Panc1 (cell line): ENCODE measurements at regions not wholly inside any gene's neighbourhood (a gene's known extent, or its start where the extent isn't known, plus 50 kb on each side); places are given as distances from the start of the nearest gene placed in this dataset.

ENCODE experiments used
- ATAC-seq: fragments of 200-7000 bp; cut with Tn5 transposase; 2 replicates; pipeline ENCODE4 v1.9.1; 2020; ENCODE audit warnings: mild to moderate bottlenecking, moderate library complexity
- BruUV-seq: library from RNA; stranded (reverse); fragments of 400-500 nt; replicated peaks from 2 replicates; lab custom pipeline; 2021; lab: Mats Ljungman, UMichigan
- CTCF ChIA-PET: fragments of 300-600 bp; sonication (Branson Sonifier 250); formaldehyde crosslinking; loops from one replicate; lab custom pipeline; 2022; ENCODE audit warnings: antibody characterized with exemption; lab: Charles Lee
- POLR2A ChIA-PET: fragments of 300-600 bp; sonication (Branson Sonifier 250); formaldehyde crosslinking; loops from one replicate; lab custom pipeline; 2022; ENCODE audit warnings: antibody characterized with exemption; lab: Charles Lee
- DNase-seq: peaks from one replicate; pipeline ENCODE4 v3.0.0-alpha.2; 2010; ENCODE audit warnings: low read depth, low spot score
- H3K27ac ChIP-seq: 2 replicates; pipeline ENCODE4 v1.5.1; 2011; ENCODE audit warnings: mild to moderate bottlenecking, low read length, inconsistent platforms
- H3K27me3 ChIP-seq: fragments of 200-500 bp; sonication (Bioruptor generic); 2 replicates; pipeline ENCODE4 v1.6.0; 2014; ENCODE audit warnings: low read length, inconsistent platforms; ENCODE audit not compliant: control insufficient read depth, insufficient read depth
- H3K36me3 ChIP-seq: fragments of 200-500 bp; sonication (Bioruptor generic); 2 replicates; pipeline ENCODE4 v1.5.1; 2014; ENCODE audit warnings: inconsistent platforms, mild to moderate bottlenecking, low read length, moderate library complexity; ENCODE audit not compliant: control insufficient read depth, insufficient read depth
- H3K4me1 ChIP-seq: 2 replicates; pipeline ENCODE4 v1.5.1; 2011; ENCODE audit warnings: inconsistent platforms, mild to moderate bottlenecking, low read length, moderate library complexity; ENCODE audit not compliant: control insufficient read depth, insufficient read depth
- H3K4me3 ChIP-seq, 2 experiments: 2 replicates each; pipeline ENCODE4 v1.5.1; 2011 to 2012; ENCODE audit warnings: low read depth in 2 of 2, low read length in 2 of 2, mild to moderate bottlenecking in 2 of 2, inconsistent platforms in 1 of 2, moderate library complexity in 1 of 2
- H3K9me3 ChIP-seq: fragments of 200-500 bp; sonication (Bioruptor generic); 2 replicates; pipeline ENCODE4 v1.5.1; 2014; ENCODE audit warnings: low read depth, mild to moderate bottlenecking, inconsistent platforms, low read length, moderate library complexity; ENCODE audit not compliant: control insufficient read depth, insufficient read depth
- POLR2AphosphoS5 ChIP-seq: IDR thresholded peaks from 2 replicates; pipeline ENCODE4 v1.6.1; 2012; ENCODE audit warnings: mild to moderate bottlenecking, low read depth, low read length, moderate library complexity
- SIN3A ChIP-seq: IDR thresholded peaks from 2 replicates; pipeline ENCODE4 v1.6.1; 2012; ENCODE audit warnings: low read depth, mild to moderate bottlenecking, low read length, moderate library complexity, borderline replicate concordance; ENCODE audit not compliant: insufficient read depth
- TCF7L2 ChIP-seq: IDR thresholded peaks from 2 replicates; pipeline ENCODE4 v1.6.1; 2011; ENCODE audit warnings: mild to moderate bottlenecking, low read depth, low read length, inconsistent platforms
- in situ Hi-C: cut with HindIII; loops from 2 replicates; pipeline ENCODE4 v1.10.0; 2016; ENCODE audit warnings: low sequenced_read_pairs, low pct_unique_long_range_greater_than_20kb
- intact Hi-C: fragments of 100-400 bp; cut with micrococcal nuclease; formaldehyde crosslinking; loops from one replicate; pipeline ENCODE4 v1.10.0; 2022; ENCODE audit not compliant: unreplicated experiment
- TF ChIP-seq, protein P1 (sequence below), 2 experiments: IDR thresholded peaks; 2 replicates each; pipeline ENCODE4 v1.6.1; 2011 to 2012; ENCODE audit warnings: low read depth in 2 of 2, control low read depth in 1 of 2, low read length in 1 of 2, mild to moderate bottlenecking in 1 of 2, moderate library complexity in 1 of 2; ENCODE audit not compliant: insufficient read depth in 1 of 2
- TF ChIP-seq, protein P2 (sequence below): fragments of 450-650 bp; IDR thresholded peaks from 2 replicates; pipeline ENCODE4 v1.5.1; 2017; ENCODE audit warnings: mild to moderate bottlenecking

DNA sequence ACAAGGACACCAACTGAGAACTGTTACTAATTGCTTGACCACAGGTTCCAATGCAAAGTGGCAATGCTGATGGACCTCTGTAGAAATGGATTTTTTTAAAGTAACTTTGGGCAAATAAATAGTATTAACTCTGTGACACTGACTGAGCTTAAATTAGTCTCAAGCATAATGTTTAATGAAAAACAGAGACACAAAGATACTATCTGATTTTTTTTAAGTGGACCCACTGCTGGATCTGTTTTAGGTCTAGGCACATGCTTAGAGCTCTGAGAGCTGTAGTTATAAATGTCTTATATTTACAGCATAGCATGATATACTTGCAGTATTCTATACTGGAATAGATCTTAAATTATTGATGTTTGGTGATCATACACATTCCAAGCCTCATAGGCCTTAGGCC lies 481.6 kb upstream of the LRRC7 start:
- peaks cover 3% of the 10 kb centered on the region; the same call in 1 of the 2 replicates for H3K9me3 ChIP-seq
- H3K4me3 ChIP-seq, result no peak overlapping the region
- ATAC-seq, result no peak
- H3K27ac ChIP-seq, result no peak overlapping the region
- TF ChIP-seq, protein P1, sequence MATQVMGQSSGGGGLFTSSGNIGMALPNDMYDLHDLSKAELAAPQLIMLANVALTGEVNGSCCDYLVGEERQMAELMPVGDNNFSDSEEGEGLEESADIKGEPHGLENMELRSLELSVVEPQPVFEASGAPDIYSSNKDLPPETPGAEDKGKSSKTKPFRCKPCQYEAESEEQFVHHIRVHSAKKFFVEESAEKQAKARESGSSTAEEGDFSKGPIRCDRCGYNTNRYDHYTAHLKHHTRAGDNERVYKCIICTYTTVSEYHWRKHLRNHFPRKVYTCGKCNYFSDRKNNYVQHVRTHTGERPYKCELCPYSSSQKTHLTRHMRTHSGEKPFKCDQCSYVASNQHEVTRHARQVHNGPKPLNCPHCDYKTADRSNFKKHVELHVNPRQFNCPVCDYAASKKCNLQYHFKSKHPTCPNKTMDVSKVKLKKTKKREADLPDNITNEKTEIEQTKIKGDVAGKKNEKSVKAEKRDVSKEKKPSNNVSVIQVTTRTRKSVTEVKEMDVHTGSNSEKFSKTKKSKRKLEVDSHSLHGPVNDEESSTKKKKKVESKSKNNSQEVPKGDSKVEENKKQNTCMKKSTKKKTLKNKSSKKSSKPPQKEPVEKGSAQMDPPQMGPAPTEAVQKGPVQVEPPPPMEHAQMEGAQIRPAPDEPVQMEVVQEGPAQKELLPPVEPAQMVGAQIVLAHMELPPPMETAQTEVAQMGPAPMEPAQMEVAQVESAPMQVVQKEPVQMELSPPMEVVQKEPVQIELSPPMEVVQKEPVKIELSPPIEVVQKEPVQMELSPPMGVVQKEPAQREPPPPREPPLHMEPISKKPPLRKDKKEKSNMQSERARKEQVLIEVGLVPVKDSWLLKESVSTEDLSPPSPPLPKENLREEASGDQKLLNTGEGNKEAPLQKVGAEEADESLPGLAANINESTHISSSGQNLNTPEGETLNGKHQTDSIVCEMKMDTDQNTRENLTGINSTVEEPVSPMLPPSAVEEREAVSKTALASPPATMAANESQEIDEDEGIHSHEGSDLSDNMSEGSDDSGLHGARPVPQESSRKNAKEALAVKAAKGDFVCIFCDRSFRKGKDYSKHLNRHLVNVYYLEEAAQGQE (IDR thresholded peaks at IDR 0.05; ENCODE audit: insufficient read depth in 1 of 2, low read depth in 2 of 2, low read length in 1 of 2), result no peak
- TF ChIP-seq SIN3A, result no peak
- no peak for TF ChIP-seq POLR2AphosphoS5
- TF ChIP-seq TCF7L2, result no peak
- TF ChIP-seq, protein P2, sequence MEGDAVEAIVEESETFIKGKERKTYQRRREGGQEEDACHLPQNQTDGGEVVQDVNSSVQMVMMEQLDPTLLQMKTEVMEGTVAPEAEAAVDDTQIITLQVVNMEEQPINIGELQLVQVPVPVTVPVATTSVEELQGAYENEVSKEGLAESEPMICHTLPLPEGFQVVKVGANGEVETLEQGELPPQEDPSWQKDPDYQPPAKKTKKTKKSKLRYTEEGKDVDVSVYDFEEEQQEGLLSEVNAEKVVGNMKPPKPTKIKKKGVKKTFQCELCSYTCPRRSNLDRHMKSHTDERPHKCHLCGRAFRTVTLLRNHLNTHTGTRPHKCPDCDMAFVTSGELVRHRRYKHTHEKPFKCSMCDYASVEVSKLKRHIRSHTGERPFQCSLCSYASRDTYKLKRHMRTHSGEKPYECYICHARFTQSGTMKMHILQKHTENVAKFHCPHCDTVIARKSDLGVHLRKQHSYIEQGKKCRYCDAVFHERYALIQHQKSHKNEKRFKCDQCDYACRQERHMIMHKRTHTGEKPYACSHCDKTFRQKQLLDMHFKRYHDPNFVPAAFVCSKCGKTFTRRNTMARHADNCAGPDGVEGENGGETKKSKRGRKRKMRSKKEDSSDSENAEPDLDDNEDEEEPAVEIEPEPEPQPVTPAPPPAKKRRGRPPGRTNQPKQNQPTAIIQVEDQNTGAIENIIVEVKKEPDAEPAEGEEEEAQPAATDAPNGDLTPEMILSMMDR, result no peak
- no peaks in the 10 kb centered on the region for H3K27me3 ChIP-seq
- BruUV-seq, result no TSS peak
- no peak for DNase-seq
- CTCF ChIA-PET, result no interaction called here
- in situ Hi-C loops, result no loop called here
- no peaks in the 10 kb centered on the region for H3K36me3 ChIP-seq
- POLR2A ChIA-PET, result no interaction called here
- intact Hi-C loops, result no loop called here
- no peaks in the 10 kb centered on the region for H3K4me1 ChIP-seq

DNA sequence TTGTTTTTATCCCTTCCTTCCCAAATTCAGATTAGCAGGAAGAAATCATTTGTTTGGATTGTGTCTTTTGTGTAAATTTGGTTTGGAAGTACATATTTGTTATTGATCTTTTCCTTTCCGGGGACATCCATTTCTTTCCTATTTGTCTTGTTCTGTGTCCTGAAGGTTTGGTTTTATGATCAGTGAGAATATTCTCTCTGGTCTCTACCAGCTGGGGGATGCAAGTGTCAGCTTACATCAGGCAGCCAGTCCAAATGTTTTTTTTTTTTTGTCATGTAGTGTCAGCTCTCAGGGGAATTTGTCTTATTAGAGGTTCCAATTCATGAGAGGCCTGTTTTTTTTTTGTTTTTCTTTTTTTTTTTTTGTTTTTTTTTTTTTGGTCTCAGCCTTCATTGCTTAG lies 479.2 kb upstream of the LRRC7 start:
- in situ Hi-C loops, result no loop called here
- H3K27ac ChIP-seq, result no peak overlapping the region
- no peak for DNase-seq
- no peaks in the 10 kb centered on the region for H3K36me3 ChIP-seq
- intact Hi-C loops, result no loop called here
- ATAC-seq, result no peak
- no peaks in the 10 kb centered on the region for H3K4me1 ChIP-seq
- no peak overlapping the region for H3K4me3 ChIP-seq
- TF ChIP-seq, protein P2, result no peak
- no peak for TF ChIP-seq TCF7L2
- TF ChIP-seq POLR2AphosphoS5, result no peak
- TF ChIP-seq, protein P1 (IDR thresholded peaks at IDR 0.05; ENCODE audit: insufficient read depth in 1 of 2, low read depth in 2 of 2, low read length in 1 of 2), result no peak
- TF ChIP-seq SIN3A, result no peak
- H3K27me3 ChIP-seq, result no peaks in the 10 kb centered on the region
- no TSS peak for BruUV-seq
- POLR2A ChIA-PET, result no interaction called here
- peaks cover 3% of the 10 kb centered on the region; the same call in 1 of the 2 replicates for H3K9me3 ChIP-seq
- CTCF ChIA-PET, result no interaction called here
